GM23338 (cell line): ENCODE measurements at regions not wholly inside any gene's neighbourhood (a gene's known extent, or its start where the extent isn't known, plus 50 kb on each side); places are given as distances from the start of the nearest gene placed in this dataset.

Experiments used
- ATAC-seq: fragments of 200-7000 bp; cut with Tn5 transposase; 3 replicates; pipeline ENCODE4 v1.9.1; 2020
- DNase-seq: peaks from one replicate; pipeline ENCODE4 v3.0.0-alpha.2; 2015; ENCODE audit warnings: low spot score
- H2AFZ ChIP-seq: fragments of 200-600 bp; sonication (generic); 2 replicates; pipeline ENCODE4 v1.8.0; 2016; ENCODE audit warnings: antibody characterized with exemption, mild to moderate bottlenecking, moderate library complexity
- H3F3A ChIP-seq: fragments of 200-600 bp; sonication (generic); replicated peaks from 2 replicates; pipeline ENCODE4 v1.8.0; 2017; ENCODE audit warnings: antibody characterized with exemption, mixed run types, low read depth
- H3K27ac ChIP-seq: fragments of 200-600 bp; sonication (generic); 2 replicates; pipeline ENCODE4 v1.6.1; 2016; ENCODE audit warnings: low read depth
- H3K27me3 ChIP-seq: fragments of 200-600 bp; sonication (generic); 2 replicates; pipeline ENCODE4 v1.8.0; 2016; ENCODE audit warnings: mild to moderate bottlenecking, mixed run types, moderate library complexity; ENCODE audit not compliant: insufficient read depth
- H3K36me3 ChIP-seq: fragments of 200-600 bp; sonication (generic); 2 replicates; pipeline ENCODE4 v1.8.0; 2016; ENCODE audit warnings: mild to moderate bottlenecking; ENCODE audit not compliant: insufficient read depth
- H3K4me1 ChIP-seq: fragments of 200-600 bp; sonication (generic); 2 replicates; pipeline ENCODE4 v1.8.0; 2016; ENCODE audit warnings: mild to moderate bottlenecking, moderate library complexity; ENCODE audit not compliant: insufficient read depth
- H3K4me2 ChIP-seq: fragments of 200-600 bp; sonication (generic); 2 replicates; pipeline ENCODE4 v1.7.1; 2017; ENCODE audit warnings: mixed run types
- H3K4me3 ChIP-seq: fragments of 200-600 bp; sonication (generic); 2 replicates; pipeline ENCODE4 v1.6.1; 2016; ENCODE audit warnings: mixed run types
- H3K79me2 ChIP-seq: fragments of 200-600 bp; sonication (generic); replicated peaks from 2 replicates; pipeline ENCODE4 v1.8.0; 2017; ENCODE audit warnings: mild to moderate bottlenecking; ENCODE audit not compliant: insufficient read depth
- H3K9me2 ChIP-seq: fragments of 200-600 bp; sonication (generic); 2 replicates; pipeline ENCODE4 v1.8.0; 2017; ENCODE audit not compliant: insufficient read depth
- H4K20me1 ChIP-seq: fragments of 200-600 bp; sonication (generic); replicated peaks from 2 replicates; pipeline ENCODE4 v1.8.0; 2017; ENCODE audit warnings: mild to moderate bottlenecking; ENCODE audit not compliant: insufficient read depth
- H3K27ac Mint-ChIP-seq: 2 replicates; pipeline ENCODE4 v1.8.0; 2020; ENCODE audit warnings: inconsistent platforms, mild to moderate bottlenecking, moderate library complexity, mixed read lengths
- H3K27me3 Mint-ChIP-seq: 3 replicates; pipeline ENCODE4 v1.8.0; 2022; ENCODE audit warnings: low read depth, mild to moderate bottlenecking, moderate library complexity, mixed read lengths, inconsistent platforms; ENCODE audit not compliant: insufficient read depth, poor library complexity
- H3K36me3 Mint-ChIP-seq: 3 replicates; pipeline ENCODE4 v1.8.0; 2021; ENCODE audit warnings: low read depth, mild to moderate bottlenecking, inconsistent platforms, moderate library complexity, mixed read lengths
- H3K4me1 Mint-ChIP-seq: 3 replicates; pipeline ENCODE4 v1.8.0; 2020; ENCODE audit warnings: mild to moderate bottlenecking, inconsistent platforms, mixed read lengths
- H3K4me3 Mint-ChIP-seq: 3 replicates; pipeline ENCODE4 v1.8.0; 2021; ENCODE audit warnings: moderate library complexity, mild to moderate bottlenecking, inconsistent platforms, mixed read lengths
- H3K9me3 Mint-ChIP-seq: 3 replicates; pipeline ENCODE4 v1.8.0; 2020; ENCODE audit warnings: moderate library complexity, mild to moderate bottlenecking, inconsistent platforms, mixed read lengths
- CREB1 ChIP-seq: fragments of 250-450 bp; sonication (Bioruptor Pico); IDR thresholded peaks from 2 replicates; pipeline ENCODE4 v1.5.0; 2020; ENCODE audit warnings: low read depth, mild to moderate bottlenecking, moderate library complexity
- EZH2 ChIP-seq: fragments of 200-600 bp; sonication (generic); IDR thresholded peaks from one replicate; pipeline ENCODE4 v1.8.0; 2017; ENCODE audit warnings: antibody characterized with exemption, mild to moderate bottlenecking, low read depth; ENCODE audit not compliant: unreplicated experiment
- POLR2AphosphoS5 ChIP-seq: IDR thresholded peaks from 2 replicates; pipeline ENCODE4 v1.6.1; 2016; ENCODE audit warnings: antibody characterized with exemption, low read depth
- ZNF114 ChIP-seq: fragments of 250-450 bp; sonication (Bioruptor Pico); IDR thresholded peaks from 2 replicates; pipeline ENCODE4 v1.5.0; 2020; ENCODE audit warnings: mild to moderate bottlenecking, moderate library complexity
- TF ChIP-seq, protein P1 (sequence below), 2 experiments: fragments of 200-600 bp in 1 of 2; sonication (generic) in 1 of 2; conservative IDR thresholded peaks; 2 replicates each; pipeline versions ENCODE4 v1.5.1 to v1.6.1; 2016 to 2017; ENCODE audit warnings: antibody characterized with exemption in 2 of 2, low read depth in 2 of 2, mild to moderate bottlenecking in 2 of 2, moderate library complexity in 1 of 2
- TF ChIP-seq, protein P2 (sequence below): fragments of 250-450 bp; sonication (Bioruptor Pico); IDR thresholded peaks from 2 replicates; pipeline ENCODE4 v1.5.0; 2020; ENCODE audit warnings: mild to moderate bottlenecking, moderate library complexity

DNA sequence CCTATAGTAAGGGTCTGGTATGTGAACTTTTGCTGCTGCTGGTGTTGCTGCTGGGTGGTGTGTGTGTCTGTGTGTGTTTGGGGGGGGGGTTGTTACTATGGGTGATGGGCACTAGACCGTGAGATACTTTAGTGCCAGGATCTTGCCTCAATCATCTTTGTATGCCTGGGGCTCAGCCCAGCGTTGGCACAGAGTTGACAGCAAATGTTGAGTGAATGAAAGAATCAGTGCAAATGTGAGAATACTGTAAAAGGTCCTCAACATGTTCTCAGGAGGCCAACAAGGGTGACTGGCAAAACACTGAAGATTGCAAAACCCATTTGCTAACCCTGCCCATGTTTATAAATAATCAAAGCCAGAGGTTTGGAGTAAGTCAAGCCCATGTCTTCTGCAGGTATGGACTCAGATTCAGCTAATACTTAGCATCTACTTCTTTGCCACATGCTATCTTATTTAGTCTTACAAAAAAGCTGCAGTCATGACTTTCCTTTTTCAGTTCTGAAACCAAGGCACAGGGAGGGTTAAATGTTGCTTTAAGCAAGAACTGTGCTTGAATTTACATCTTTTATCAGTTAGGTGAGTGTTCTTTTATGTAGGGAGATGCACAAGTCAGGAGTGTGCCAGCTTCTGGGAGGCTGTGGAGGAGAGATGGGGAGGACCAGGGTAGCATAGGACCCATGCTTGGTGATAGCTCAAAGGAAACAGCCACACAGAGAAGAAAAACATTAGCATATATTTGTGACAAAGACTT, 125.3 kb upstream of the SPACA1 start:
- H3K4me1 ChIP-seq, result peaks cover 9% of the 10 kb centered on the region
- TF ChIP-seq, protein P1, sequence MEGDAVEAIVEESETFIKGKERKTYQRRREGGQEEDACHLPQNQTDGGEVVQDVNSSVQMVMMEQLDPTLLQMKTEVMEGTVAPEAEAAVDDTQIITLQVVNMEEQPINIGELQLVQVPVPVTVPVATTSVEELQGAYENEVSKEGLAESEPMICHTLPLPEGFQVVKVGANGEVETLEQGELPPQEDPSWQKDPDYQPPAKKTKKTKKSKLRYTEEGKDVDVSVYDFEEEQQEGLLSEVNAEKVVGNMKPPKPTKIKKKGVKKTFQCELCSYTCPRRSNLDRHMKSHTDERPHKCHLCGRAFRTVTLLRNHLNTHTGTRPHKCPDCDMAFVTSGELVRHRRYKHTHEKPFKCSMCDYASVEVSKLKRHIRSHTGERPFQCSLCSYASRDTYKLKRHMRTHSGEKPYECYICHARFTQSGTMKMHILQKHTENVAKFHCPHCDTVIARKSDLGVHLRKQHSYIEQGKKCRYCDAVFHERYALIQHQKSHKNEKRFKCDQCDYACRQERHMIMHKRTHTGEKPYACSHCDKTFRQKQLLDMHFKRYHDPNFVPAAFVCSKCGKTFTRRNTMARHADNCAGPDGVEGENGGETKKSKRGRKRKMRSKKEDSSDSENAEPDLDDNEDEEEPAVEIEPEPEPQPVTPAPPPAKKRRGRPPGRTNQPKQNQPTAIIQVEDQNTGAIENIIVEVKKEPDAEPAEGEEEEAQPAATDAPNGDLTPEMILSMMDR (conservative IDR thresholded peaks at IDR 0.05; ENCODE audit: low read depth in 2 of 2), result no peak
- TF ChIP-seq EZH2 (no peak), POLR2AphosphoS5 (no peak), CREB1 (CRISPR knock-in tag) (no peak), ZNF114 (no peak)
- TF ChIP-seq, protein P2, sequence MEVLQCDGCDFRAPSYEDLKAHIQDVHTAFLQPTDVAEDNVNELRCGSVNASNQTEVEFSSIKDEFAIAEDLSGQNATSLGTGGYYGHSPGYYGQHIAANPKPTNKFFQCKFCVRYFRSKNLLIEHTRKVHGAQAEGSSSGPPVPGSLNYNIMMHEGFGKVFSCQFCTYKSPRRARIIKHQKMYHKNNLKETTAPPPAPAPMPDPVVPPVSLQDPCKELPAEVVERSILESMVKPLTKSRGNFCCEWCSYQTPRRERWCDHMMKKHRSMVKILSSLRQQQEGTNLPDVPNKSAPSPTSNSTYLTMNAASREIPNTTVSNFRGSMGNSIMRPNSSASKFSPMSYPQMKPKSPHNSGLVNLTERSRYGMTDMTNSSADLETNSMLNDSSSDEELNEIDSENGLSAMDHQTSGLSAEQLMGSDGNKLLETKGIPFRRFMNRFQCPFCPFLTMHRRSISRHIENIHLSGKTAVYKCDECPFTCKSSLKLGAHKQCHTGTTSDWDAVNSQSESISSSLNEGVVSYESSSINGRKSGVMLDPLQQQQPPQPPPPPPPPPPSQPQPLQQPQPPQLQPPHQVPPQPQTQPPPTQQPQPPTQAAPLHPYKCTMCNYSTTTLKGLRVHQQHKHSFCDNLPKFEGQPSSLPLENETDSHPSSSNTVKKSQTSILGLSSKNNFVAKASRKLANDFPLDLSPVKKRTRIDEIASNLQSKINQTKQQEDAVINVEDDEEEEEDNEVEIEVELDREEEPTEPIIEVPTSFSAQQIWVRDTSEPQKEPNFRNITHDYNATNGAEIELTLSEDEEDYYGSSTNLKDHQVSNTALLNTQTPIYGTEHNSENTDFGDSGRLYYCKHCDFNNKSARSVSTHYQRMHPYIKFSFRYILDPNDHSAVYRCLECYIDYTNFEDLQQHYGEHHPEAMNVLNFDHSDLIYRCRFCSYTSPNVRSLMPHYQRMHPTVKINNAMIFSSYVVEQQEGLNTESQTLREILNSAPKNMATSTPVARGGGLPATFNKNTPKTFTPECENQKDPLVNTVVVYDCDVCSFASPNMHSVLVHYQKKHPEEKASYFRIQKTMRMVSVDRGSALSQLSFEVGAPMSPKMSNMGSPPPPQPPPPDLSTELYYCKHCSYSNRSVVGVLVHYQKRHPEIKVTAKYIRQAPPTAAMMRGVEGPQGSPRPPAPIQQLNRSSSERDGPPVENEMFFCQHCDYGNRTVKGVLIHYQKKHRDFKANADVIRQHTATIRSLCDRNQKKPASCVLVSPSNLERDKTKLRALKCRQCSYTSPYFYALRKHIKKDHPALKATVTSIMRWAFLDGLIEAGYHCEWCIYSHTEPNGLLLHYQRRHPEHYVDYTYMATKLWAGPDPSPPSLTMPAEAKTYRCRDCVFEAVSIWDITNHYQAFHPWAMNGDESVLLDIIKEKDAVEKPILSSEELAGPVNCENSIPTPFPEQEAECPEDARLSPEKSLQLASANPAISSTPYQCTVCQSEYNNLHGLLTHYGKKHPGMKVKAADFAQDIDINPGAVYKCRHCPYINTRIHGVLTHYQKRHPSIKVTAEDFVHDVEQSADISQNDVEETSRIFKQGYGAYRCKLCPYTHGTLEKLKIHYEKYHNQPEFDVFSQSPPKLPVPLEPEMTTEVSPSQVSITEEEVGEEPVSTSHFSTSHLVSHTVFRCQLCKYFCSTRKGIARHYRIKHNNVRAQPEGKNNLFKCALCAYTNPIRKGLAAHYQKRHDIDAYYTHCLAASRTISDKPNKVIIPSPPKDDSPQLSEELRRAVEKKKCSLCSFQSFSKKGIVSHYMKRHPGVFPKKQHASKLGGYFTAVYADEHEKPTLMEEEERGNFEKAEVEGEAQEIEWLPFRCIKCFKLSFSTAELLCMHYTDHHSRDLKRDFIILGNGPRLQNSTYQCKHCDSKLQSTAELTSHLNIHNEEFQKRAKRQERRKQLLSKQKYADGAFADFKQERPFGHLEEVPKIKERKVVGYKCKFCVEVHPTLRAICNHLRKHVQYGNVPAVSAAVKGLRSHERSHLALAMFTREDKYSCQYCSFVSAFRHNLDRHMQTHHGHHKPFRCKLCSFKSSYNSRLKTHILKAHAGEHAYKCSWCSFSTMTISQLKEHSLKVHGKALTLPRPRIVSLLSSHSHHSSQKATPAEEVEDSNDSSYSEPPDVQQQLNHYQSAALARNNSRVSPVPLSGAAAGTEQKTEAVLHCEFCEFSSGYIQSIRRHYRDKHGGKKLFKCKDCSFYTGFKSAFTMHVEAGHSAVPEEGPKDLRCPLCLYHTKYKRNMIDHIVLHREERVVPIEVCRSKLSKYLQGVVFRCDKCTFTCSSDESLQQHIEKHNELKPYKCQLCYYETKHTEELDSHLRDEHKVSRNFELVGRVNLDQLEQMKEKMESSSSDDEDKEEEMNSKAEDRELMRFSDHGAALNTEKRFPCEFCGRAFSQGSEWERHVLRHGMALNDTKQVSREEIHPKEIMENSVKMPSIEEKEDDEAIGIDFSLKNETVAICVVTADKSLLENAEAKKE (CRISPR knock-in tag), result no peak
- H3K27me3 ChIP-seq, result no peaks in the 10 kb centered on the region
- Mint-ChIP-seq H3K36me3 (no peaks in the 10 kb centered on the region; the same call in 1 of the 3 replicates), H3K9me3 (no peaks in the 10 kb centered on the region), H3K4me1 (peaks cover 8% of the 10 kb centered on the region), H3K4me3 (no peak overlapping the region), H3K27me3 (peaks cover 7% of the 10 kb centered on the region), H3K27ac (no peak overlapping the region)
- H3K79me2 ChIP-seq, result no peaks in the 10 kb centered on the region
- H4K20me1 ChIP-seq, result no peaks in the 10 kb centered on the region
- no peak overlapping the region for H3K27ac ChIP-seq
- no peaks in the 10 kb centered on the region for H3F3A ChIP-seq
- H2AFZ ChIP-seq, result no peak overlapping the region
- DNase-seq (no peak), ATAC-seq (no peak)
- H3K4me3 ChIP-seq, result no peak overlapping the region
- H3K9me2 ChIP-seq, result peaks cover 11% of the 10 kb centered on the region; the same call in 1 of the 2 replicates
- no peak overlapping the region for H3K4me2 ChIP-seq
- no peaks in the 10 kb centered on the region for H3K36me3 ChIP-seq
